Liver (tissue), 3 donors: ENCODE measurements at regions not wholly inside any gene's neighbourhood (a gene's known extent, or its start where the extent isn't known, plus 50 kb on each side); places are given as distances from the start of the nearest gene placed in this dataset.

Experiments used
- RAD21 ChIP-seq, 2 donors: IDR thresholded peaks; 2 replicates each; pipeline ENCODE4 v1.6.1; 2016; ENCODE audit warnings: antibody characterized with exemption in 2 of 2, mild to moderate bottlenecking in 2 of 2
- SP1 ChIP-seq: IDR thresholded peaks from 2 replicates; pipeline ENCODE4 v1.6.1; 2018; ENCODE audit warnings: antibody characterized with exemption, mild to moderate bottlenecking
- TF ChIP-seq, protein P1 (sequence below): fragments of 150-350 bp; IDR thresholded peaks from 2 replicates; pipeline ENCODE4 v1.5.1; 2017; ENCODE audit warnings: improper control_type of control experiment, low read depth, low read length; ENCODE audit not compliant: missing input control
- TF ChIP-seq, protein P2 (sequence below): IDR thresholded peaks from 2 replicates; pipeline ENCODE4 v1.6.1; 2016; ENCODE audit warnings: antibody characterized with exemption
- TF ChIP-seq, protein P3 (sequence below): IDR thresholded peaks from 2 replicates; pipeline ENCODE4 v1.6.1; 2016; ENCODE audit warnings: antibody characterized with exemption, mild to moderate bottlenecking
- donor health status: healthy.
- donor health status: healthy.

DNA sequence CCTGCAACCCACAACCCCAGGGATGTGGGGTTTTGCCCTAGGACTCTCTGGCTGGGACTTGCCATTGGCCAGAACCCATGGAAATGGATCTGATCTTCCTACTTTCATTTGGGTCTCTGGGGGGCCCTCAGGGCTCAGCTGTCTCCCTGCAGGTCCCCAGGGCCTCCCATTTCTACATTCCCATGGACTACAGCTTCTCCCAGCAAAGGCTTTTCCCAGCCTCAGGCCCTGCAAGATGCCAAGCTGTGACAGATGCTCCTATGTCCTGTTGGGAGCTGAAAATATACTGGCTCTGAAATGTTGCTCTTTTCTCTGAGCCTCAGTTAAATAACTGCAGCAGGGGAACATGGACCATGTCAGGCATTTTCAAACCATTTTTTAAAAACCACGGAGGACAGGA is 99.5 kb upstream of the IGSF21 start:
- TF ChIP-seq, protein P1, sequence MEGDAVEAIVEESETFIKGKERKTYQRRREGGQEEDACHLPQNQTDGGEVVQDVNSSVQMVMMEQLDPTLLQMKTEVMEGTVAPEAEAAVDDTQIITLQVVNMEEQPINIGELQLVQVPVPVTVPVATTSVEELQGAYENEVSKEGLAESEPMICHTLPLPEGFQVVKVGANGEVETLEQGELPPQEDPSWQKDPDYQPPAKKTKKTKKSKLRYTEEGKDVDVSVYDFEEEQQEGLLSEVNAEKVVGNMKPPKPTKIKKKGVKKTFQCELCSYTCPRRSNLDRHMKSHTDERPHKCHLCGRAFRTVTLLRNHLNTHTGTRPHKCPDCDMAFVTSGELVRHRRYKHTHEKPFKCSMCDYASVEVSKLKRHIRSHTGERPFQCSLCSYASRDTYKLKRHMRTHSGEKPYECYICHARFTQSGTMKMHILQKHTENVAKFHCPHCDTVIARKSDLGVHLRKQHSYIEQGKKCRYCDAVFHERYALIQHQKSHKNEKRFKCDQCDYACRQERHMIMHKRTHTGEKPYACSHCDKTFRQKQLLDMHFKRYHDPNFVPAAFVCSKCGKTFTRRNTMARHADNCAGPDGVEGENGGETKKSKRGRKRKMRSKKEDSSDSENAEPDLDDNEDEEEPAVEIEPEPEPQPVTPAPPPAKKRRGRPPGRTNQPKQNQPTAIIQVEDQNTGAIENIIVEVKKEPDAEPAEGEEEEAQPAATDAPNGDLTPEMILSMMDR = no peak
- TF ChIP-seq, protein P2, sequence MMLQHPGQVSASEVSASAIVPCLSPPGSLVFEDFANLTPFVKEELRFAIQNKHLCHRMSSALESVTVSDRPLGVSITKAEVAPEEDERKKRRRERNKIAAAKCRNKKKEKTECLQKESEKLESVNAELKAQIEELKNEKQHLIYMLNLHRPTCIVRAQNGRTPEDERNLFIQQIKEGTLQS = no peak
- TF ChIP-seq RAD21 (IDR thresholded peaks at IDR 0.05) (no peak), SP1 (no peak)
- TF ChIP-seq, protein P3, sequence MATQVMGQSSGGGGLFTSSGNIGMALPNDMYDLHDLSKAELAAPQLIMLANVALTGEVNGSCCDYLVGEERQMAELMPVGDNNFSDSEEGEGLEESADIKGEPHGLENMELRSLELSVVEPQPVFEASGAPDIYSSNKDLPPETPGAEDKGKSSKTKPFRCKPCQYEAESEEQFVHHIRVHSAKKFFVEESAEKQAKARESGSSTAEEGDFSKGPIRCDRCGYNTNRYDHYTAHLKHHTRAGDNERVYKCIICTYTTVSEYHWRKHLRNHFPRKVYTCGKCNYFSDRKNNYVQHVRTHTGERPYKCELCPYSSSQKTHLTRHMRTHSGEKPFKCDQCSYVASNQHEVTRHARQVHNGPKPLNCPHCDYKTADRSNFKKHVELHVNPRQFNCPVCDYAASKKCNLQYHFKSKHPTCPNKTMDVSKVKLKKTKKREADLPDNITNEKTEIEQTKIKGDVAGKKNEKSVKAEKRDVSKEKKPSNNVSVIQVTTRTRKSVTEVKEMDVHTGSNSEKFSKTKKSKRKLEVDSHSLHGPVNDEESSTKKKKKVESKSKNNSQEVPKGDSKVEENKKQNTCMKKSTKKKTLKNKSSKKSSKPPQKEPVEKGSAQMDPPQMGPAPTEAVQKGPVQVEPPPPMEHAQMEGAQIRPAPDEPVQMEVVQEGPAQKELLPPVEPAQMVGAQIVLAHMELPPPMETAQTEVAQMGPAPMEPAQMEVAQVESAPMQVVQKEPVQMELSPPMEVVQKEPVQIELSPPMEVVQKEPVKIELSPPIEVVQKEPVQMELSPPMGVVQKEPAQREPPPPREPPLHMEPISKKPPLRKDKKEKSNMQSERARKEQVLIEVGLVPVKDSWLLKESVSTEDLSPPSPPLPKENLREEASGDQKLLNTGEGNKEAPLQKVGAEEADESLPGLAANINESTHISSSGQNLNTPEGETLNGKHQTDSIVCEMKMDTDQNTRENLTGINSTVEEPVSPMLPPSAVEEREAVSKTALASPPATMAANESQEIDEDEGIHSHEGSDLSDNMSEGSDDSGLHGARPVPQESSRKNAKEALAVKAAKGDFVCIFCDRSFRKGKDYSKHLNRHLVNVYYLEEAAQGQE = no peak
